Right lobe of liver (tissue), 6 donors: ENCODE measurements at regions not wholly inside any gene's neighbourhood (a gene's known extent, or its start where the extent isn't known, plus 50 kb on each side); places are given as distances from the start of the nearest gene placed in this dataset.

Source experiments
- ATAC-seq, 4 donors: fragments of 200-7000 bp; cut with Tn5 transposase; one replicate each; pipeline ENCODE4 v1.9.1; 2020; ENCODE audit warnings: mild to moderate bottlenecking in 4 of 4, moderate library complexity in 4 of 4
- DNase-seq, 3 donors: peaks; one replicate each; pipeline ENCODE4 v3.0.0-alpha.2; 2020
- H3K27ac ChIP-seq, 3 donors: fragments of 200-600 bp; one replicate each; pipeline ENCODE4 v1.8.0; 2022
- H3K27me3 ChIP-seq, 2 donors: fragments of 200-600 bp; one replicate each; pipeline ENCODE4 v1.8.0; 2022
- H3K36me3 ChIP-seq, 4 donors: fragments of 200-600 bp; sonication (generic) in 1 of 4; one replicate each; pipeline versions ENCODE4 v1.5.1 to v1.8.0; 2017 to 2022; ENCODE audit warnings: control low read depth in 1 of 4
- H3K4me1 ChIP-seq, 4 donors: fragments of 200-600 bp; sonication (generic) in 1 of 4; one replicate each; pipeline versions ENCODE4 v1.5.1 to v1.8.0; 2017 to 2022; ENCODE audit warnings: control low read depth in 1 of 4
- H3K4me3 ChIP-seq, 3 donors: fragments of 200-600 bp; one replicate each; pipeline ENCODE4 v1.8.0; 2022
- H3K9me3 ChIP-seq, 4 donors: fragments of 200-600 bp; sonication (generic) in 1 of 4; one replicate each; pipeline versions ENCODE4 v1.5.1 to v1.8.0; 2017 to 2022; ENCODE audit warnings: control low read depth in 1 of 4
- CTCF ChIP-seq, 4 donors: fragments of 200-600 bp in 3 of 4; fragments of 450-650 bp in 1 of 4; IDR thresholded peaks; one replicate each; pipeline versions ENCODE4 v1.5.1 to v1.8.0; 2016 to 2022; ENCODE audit warnings: antibody characterized with exemption in 4 of 4, mild to moderate bottlenecking in 2 of 4
- POLR2A ChIP-seq: fragments of 450-650 bp; IDR thresholded peaks from one replicate; pipeline ENCODE4 v1.6.1; 2017; ENCODE audit warnings: antibody characterized with exemption, mild to moderate bottlenecking
- WGBS: methylation state at CpG from one replicate; pipeline ENCODE4 v1.1.6; 2018; ENCODE audit warnings: low coverage, low lambda C conversion rate; ENCODE audit not compliant: insufficient coverage; ENCODE audit errors: missing lambda C conversion rate; 5-methylcytosine and 5-hydroxymethylcytosine counted together
- intact Hi-C, 2 donors: fragments of 100-400 bp; cut with DNase I; formaldehyde crosslinking; loops; one replicate each; pipeline versions ENCODE4 v1.11.2 to v1.14.1; 2022
- donor health status: DM: no; HTN: yes; CAD: no.
- donor health status: DM: no; HTN: no; CAD: no.
- donor health status: DM: no; HTN: no; CAD: no.
- donor health status: DM: no; HTN: yes; CAD: no.
- donor health status: DM: no; HTN: yes; CAD: no.

- Histone ChIP-seq H3K9me3 (no peaks in the 10 kb centered on the region), H3K4me3 (no peak overlapping the region), H3K36me3 (no peaks in the 10 kb centered on the region), H3K27ac (no peak overlapping the region), H3K27me3 (no peaks in the 10 kb centered on the region), H3K4me1 (peaks cover 0 to 6% (median 2%) of the 10 kb centered on the region in 4 donors)
- no peak for DNase-seq
- TF ChIP-seq CTCF (IDR thresholded peaks at IDR 0.05) (no peak), POLR2A (no peak)
- intact Hi-C loops: no loop called here
- ATAC-seq: no peak
- WGBS: 74% methylated on average over 7 of the region's 13 CpGs
Measured at GRCh38 chr16:85470873-85471272, 142.2 kb upstream of the GSE1 start.

GRCh38 chr16:85471469-85472431 lies 141.4 kb upstream of the GSE1 start:
- H3K36me3 ChIP-seq: no peaks in the 10 kb centered on the region
- WGBS: 77% methylated on average over 9 of the region's 15 CpGs
- no peak overlapping the region for H3K27ac ChIP-seq
- H3K4me1 ChIP-seq: no peaks in the 10 kb centered on the region
- TF ChIP-seq POLR2A: no peak
- no peak for TF ChIP-seq CTCF (IDR thresholded peaks at IDR 0.05)
- H3K9me3 ChIP-seq: no peaks in the 10 kb centered on the region
- H3K27me3 ChIP-seq: no peaks in the 10 kb centered on the region
- DNase-seq (no peak), ATAC-seq (peak in 1 of 4 donors; percentile 24)
- intact Hi-C loops: no loop called here
- no peak overlapping the region for H3K4me3 ChIP-seq

GRCh38 chr16:85472514-85472913 lies 140.6 kb upstream of the GSE1 start:
- Histone ChIP-seq H3K36me3 (no peaks in the 10 kb centered on the region), H3K4me1 (no peaks in the 10 kb centered on the region), H3K9me3 (no peaks in the 10 kb centered on the region), H3K27me3 (no peaks in the 10 kb centered on the region), H3K4me3 (no peak overlapping the region), H3K27ac (no peak overlapping the region)
- DNase-seq (no peak), ATAC-seq (no peak)
- no CpG with 5 or more reads among the region's 9 CpGs for WGBS
- intact Hi-C loops: no loop called here
- no peak for TF ChIP-seq CTCF (IDR thresholded peaks at IDR 0.05)
- TF ChIP-seq POLR2A: no peak

GRCh38 chr16:85473323-85473722 lies 139.8 kb upstream of the GSE1 start:
- H3K27me3 ChIP-seq: no peaks in the 10 kb centered on the region
- H3K9me3 ChIP-seq: no peaks in the 10 kb centered on the region
- no peak for ATAC-seq
- intact Hi-C loops: no loop called here
- no peak overlapping the region for H3K4me3 ChIP-seq
- TF ChIP-seq CTCF (IDR thresholded peaks at IDR 0.05): no peak
- no peak for TF ChIP-seq POLR2A
- no peaks in the 10 kb centered on the region for H3K36me3 ChIP-seq
- WGBS: 100% methylated on average over 1 of the region's 8 CpGs
- H3K4me1 ChIP-seq: no peaks in the 10 kb centered on the region
- DNase-seq: no peak
- no peak overlapping the region for H3K27ac ChIP-seq
